ENCODE measurements at regions not wholly inside any gene's neighbourhood (a gene's known extent, or its start where the extent isn't known, plus 50 kb on each side); places are given as distances from the start of the nearest gene placed in this dataset.
A peak's percentile ranks its signal among the peaks of the same experiment; 100 is the strongest.
"Not testable (repeated sequence)": the region's sequence is repeated elsewhere in the genome, so short reads cannot be mapped to it uniquely, and the experiment has no call there.

GRCh38 chr20:30164389-30164788, 1093.1 kb upstream of the DEFB115 start:
- intact Hi-C loops (cut with DNase I); DNase-seq (ENCODE audit: low spot score): not testable (repeated sequence)

DNA sequence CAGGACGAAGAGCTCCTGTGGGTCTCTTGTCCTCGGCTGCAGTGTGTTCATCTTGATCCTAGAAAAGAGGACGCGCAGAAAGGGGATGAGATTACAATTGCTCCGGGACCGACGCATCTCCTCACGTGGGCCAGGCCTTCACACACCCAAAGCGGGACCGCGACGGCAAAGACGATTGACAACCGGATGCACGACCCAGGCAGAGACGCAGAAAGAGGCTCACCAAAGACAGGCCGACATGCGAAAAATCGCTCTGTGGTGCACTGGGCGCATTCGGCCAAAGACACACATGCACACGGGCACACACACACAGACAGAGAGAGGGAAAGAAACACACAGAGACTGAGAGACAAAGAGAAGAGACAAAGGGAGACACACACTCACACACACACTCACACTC, 1089.9 kb upstream of the DEFB115 start:
- DNase-seq (ENCODE audit: low spot score): peak; percentile 62
- intact Hi-C loops (cut with DNase I): no loop called here

DNA sequence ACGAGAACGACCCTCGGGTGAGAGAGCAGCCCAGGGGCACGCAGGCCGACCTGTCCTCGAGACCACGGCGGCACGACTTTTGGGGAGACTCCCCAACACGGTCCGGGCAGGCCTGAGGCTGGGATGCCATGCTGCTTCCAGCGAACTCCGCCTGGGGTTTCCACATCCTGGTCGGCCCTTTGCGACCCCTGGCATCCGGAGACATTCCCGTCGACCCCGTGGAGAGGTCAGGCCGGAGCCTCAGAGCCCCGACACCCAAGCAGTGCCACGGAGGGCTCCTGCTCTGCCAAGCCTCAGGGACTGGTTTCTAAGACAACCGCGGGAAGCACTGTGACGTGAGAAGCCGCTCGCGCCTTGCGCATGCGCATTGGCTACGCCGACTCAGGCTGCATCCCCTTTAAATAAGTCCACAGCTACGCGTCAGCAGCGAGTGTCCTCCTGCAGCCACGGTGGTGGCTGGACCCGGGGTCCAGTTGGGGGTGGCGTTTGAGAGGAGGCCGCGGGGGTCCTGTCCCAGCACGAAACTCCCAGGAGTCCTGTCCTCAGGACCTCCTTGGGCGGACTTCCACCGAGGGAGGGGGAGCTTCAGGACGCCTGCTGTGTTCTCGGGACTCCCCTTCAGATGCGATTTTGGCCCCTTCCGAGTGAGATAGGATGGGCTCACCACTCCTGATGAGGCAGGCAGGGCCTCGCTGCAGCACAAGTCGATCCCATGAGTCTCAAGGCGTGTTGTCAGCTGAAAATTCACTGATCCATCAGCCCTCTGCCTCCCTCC, 1089.3 kb upstream of the DEFB115 start:
- intact Hi-C loops (cut with DNase I): no loop called here
- DNase-seq (ENCODE audit: low spot score): peak; percentile 63

GRCh38 chr20:30168800-30169138, 1088.7 kb upstream of the DEFB115 start:
- no peak for DNase-seq (ENCODE audit: low spot score)
- intact Hi-C loops (cut with DNase I): no loop called here

GRCh38 chr20:30175681-30176080, 1081.8 kb upstream of the DEFB115 start:
- intact Hi-C loops (cut with DNase I): no loop called here
- peak; percentile 66 for DNase-seq (ENCODE audit: low spot score)

DNA sequence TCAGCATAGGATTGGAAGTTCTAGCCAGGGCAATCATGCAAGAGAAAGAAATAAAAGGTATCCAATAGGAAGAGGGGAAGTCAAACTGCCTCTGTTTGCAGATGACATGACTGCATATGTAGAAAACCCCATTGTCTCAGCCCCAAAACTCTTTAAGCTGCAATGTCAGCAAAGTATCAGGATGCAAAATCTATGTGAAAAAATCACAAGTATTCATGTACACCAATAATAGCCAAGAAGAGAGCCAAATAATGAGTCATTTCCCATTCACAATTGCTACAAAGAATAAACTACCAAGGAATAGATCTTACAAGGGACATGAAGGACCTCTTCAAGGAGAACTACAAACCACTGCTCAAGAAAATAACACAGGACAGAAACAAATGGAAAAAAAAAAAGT, 1074.3 kb upstream of the DEFB115 start:
- intact Hi-C loops (cut with DNase I); DNase-seq (ENCODE audit: low spot score): not testable (repeated sequence)

DNA sequence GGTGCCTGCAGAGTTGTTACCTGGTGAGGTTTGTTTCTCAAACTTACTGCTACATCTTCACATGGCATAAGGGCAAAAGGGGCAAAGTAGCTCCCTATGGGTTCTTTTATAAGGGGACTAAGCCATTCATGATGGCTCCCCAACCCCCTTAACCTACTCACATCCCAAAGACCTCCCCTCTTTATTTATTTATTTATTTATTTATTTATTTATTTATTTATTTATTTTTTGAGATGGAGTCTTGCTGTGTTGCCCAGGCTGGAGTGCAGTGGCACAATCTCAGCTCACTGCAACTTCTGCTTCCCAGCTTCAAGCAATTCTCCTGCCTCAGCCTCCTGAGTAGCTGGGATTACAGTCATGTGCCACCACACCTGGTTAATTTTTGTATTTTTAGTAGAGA, 1065.7 kb upstream of the DEFB115 start:
- DNase-seq (ENCODE audit: low spot score); intact Hi-C loops (cut with DNase I): not testable (repeated sequence)

- intact Hi-C loops (cut with DNase I); DNase-seq (ENCODE audit: low spot score): not testable (repeated sequence)
These were observed 1023.0 kb upstream of the DEFB115 start for GRCh38 chr20:30234477-30234876.

GRCh38 chr20:30275073-30275472, 982.4 kb upstream of the DEFB115 start:
- DNase-seq (ENCODE audit: low spot score); intact Hi-C loops (cut with DNase I): not testable (repeated sequence)

- no peak for DNase-seq (ENCODE audit: low spot score)
- intact Hi-C loops (cut with DNase I): no loop called here
These were observed 975.8 kb upstream of the DEFB115 start for GRCh38 chr20:30281584-30282197.

DNA sequence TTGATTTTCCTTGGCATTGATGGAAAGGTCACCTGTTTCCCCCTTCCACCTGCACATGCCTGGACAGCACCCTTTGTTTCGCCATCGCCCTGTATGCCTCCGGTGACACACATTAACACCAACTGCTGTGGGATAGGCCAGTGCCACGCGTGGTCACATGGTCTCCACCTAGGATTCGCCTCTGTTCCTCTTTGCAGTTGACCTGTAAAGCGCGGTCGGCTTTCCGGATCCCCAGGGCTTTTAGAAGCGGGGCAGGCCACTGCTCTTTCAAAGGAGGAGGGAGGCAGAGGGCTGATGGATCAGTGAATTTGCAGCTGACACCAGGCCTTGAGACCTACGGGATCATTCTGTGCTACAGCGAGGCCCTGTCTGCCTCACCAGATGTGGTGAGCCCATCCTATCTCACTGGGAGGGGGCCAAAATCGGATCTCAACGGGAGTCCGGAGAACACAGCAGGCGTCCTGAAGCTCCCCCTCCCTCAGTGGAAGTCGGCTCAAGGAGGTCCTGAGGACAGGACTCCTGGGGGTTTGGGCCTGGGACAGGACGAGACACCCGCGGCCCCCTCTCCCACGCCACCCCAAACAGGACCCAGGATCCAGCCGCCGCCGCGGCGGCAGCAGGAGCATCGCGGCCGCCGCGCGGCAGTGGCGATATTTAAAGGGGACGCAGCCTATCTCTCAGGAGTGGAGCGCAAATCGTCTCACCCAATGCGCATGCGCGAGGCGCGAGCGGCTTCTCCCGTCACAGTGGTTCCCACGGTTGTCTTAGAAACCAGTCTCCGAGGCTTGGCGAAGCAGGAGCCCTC, 973.8 kb upstream of the DEFB115 start:
- intact Hi-C loops (cut with DNase I); DNase-seq (ENCODE audit: low spot score): not testable (repeated sequence)

DNA sequence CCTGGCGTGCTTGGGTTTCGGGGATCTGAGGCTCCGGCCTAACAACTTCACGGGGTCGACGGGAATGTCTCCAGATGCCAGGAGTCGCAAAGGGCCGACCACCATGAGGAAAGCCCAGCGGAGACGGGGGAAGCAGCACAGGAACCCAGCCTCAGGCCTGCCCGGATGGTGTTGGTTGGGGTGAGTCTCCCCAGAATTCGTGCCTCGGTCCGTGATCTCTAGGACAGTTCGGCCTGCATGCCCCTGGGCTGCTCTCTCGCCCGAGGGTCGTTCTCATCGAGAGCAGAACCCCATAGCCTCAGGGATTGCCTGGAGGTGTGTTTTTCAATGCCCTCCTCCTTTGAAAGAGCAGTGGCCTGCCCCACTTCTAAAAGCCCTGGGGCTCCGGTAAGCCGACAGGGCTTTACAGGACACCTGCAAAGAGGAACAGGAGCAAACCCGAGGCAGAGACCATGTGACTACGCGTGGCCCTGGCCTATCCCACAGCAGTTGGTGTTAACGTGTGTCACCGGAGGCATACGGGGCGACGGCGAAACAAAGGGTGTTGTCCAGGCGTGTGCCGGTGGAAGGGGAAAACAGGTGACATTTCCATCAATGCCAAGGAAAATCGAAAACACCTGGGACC, 973.1 kb upstream of the DEFB115 start:
- DNase-seq (ENCODE audit: low spot score): no peak
- intact Hi-C loops (cut with DNase I): no loop called here

GRCh38 chr20:30285677-30286076, 971.8 kb upstream of the DEFB115 start:
- no peak for DNase-seq (ENCODE audit: low spot score)
- intact Hi-C loops (cut with DNase I): no loop called here

- DNase-seq (ENCODE audit: low spot score): no peak
- intact Hi-C loops (cut with DNase I): no loop called here
These were observed 971.3 kb upstream of the DEFB115 start for GRCh38 chr20:30286157-30286556.

GRCh38 chr20:30287459-30287858, 970.0 kb upstream of the DEFB115 start:
- DNase-seq (ENCODE audit: low spot score); intact Hi-C loops (cut with DNase I): not testable (repeated sequence)

DNA sequence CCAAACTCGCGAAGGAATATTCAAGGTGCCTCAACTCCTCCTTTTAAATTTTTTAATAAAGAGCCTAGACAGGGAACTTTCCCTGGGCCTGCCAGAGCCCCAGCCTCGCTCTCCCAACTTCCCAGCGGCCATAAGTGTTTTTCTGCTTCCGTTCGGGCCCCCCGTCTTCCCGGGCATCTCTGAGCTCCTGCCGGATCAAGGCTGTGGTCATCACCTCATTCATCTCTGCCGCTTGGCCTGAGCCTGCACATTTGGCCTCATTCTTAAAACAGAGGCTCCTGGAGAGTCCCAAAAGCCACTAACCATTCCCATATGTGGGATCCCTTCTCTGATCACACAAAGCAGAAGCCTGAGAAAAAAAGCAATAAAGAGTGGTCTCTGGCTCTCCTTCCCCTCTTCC, 969.1 kb upstream of the DEFB115 start:
- intact Hi-C loops (cut with DNase I): no loop called here
- no peak for DNase-seq (ENCODE audit: low spot score)

DNA sequence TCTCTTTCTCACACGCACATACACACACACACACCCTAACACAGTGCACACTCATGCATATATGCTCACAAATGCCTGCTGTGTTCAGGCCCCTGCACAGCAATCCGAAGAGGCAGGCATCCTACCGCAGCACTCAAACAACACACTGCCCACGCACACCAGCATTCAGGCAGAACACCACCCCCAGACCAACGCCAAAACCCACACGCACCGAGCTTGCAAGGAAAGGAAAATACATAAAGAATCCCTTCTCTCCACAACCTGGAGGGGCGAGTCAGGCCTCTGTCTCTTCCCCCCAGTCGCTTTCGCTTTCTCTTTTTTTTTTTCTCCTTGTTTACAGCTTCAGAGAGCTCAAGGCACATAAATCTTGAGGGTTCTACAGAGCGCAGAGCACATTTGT, 968.4 kb upstream of the DEFB115 start:
- intact Hi-C loops (cut with DNase I); DNase-seq (ENCODE audit: low spot score): not testable (repeated sequence)

DNA sequence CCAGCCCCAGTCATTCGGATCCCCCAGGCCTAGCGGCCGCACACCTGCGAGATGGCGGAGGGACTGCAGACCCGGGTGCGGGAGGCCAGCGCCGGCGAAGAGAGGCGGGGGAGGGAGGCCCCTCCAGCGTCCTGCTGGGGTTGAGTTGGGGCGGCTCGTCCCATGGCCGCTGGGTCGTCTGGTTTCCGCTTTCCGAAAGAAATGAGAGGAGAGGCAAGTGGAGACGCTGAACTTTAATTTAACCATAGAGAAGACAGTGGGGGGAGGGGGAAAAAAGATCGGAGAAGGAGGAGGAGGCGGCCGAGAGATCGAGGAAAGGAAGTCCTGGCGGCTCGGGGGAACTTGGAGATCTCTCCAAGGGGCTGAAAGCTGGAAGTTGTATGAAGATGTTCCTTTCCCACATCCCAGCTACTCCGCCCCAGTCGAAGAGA, 967.7 kb upstream of the DEFB115 start:
- intact Hi-C loops (cut with DNase I); DNase-seq (ENCODE audit: low spot score): not testable (repeated sequence)

- intact Hi-C loops (cut with DNase I); DNase-seq (ENCODE audit: low spot score): not testable (repeated sequence)
These were observed 967.0 kb upstream of the DEFB115 start for GRCh38 chr20:30290361-30291063.

- DNase-seq (ENCODE audit: low spot score); intact Hi-C loops (cut with DNase I): not testable (repeated sequence)
These were observed 966.4 kb upstream of the DEFB115 start for GRCh38 chr20:30291064-30291379.
